ENCODE measurements at regions not wholly inside any gene's neighbourhood (a gene's known extent, or its start where the extent isn't known, plus 50 kb on each side); places are given as distances from the start of the nearest gene placed in this dataset.

- no peak for TF ChIP-seq CTCF (conservative IDR thresholded peaks at IDR 0.05)
- no peak for TF ChIP-seq EZH2 (IDR thresholded peaks at IDR 0.05; ENCODE audit: low read depth)
Observed at GRCh38 chr9:6114424-6114823, 99.0 kb upstream of the RANBP6 start.
